GM12891 (cell line): ENCODE measurements at regions not wholly inside any gene's neighbourhood (a gene's known extent, or its start where the extent isn't known, plus 50 kb on each side); places are given as distances from the start of the nearest gene placed in this dataset.

ENCODE experiments used
- POLR2A ChIP-seq: IDR thresholded peaks from 2 replicates; pipeline ENCODE4 v1.6.1; 2011; ENCODE audit warnings: low read depth, low read length, control low read depth
- POLR2AphosphoS5 ChIP-seq: IDR thresholded peaks from 2 replicates; pipeline ENCODE4 v1.6.1; 2011; ENCODE audit warnings: low read depth, low read length, control low read depth
- TAF1 ChIP-seq: IDR thresholded peaks from 2 replicates; pipeline ENCODE4 v1.6.1; 2011; ENCODE audit warnings: low read depth, low read length, control low read depth

GRCh38 chr18:52222211-52222610 is 117.8 kb upstream of the DCC start:
- TF ChIP-seq POLR2AphosphoS5 (no peak), POLR2A (no peak), TAF1 (no peak)
